CD4-positive, alpha-beta T cell treated with Interleukin-17A for 1 hour (primary cell): ENCODE measurements at regions not wholly inside any gene's neighbourhood (a gene's known extent, or its start where the extent isn't known, plus 50 kb on each side); places are given as distances from the start of the nearest gene placed in this dataset.
"Not testable (repeated sequence)": the region's sequence is repeated elsewhere in the genome, so short reads cannot be mapped to it uniquely, and the experiment has no call there.

Experiments used
- DNase-seq: peaks from one replicate; pipeline ENCODE4 v3.0.0-alpha.2; 2020

GRCh38 chr21:35274923-35275322 is 225.8 kb upstream of the RUNX1 start:
- DNase-seq = no peak

GRCh38 chr21:35274090-35274489 is 225.0 kb upstream of the RUNX1 start:
- DNase-seq = no peak

GRCh38 chr21:35273333-35273732 is 224.2 kb upstream of the RUNX1 start:
- no peak for DNase-seq

- DNase-seq = not testable (repeated sequence)
Measured at GRCh38 chr21:35271344-35272118, 222.4 kb upstream of the RUNX1 start.

- no peak for DNase-seq
Measured at GRCh38 chr21:35268817-35269216, 219.7 kb upstream of the RUNX1 start.

GRCh38 chr21:35268261-35268660 is 219.2 kb upstream of the RUNX1 start:
- no peak for DNase-seq

- DNase-seq = no peak
Measured at GRCh38 chr21:35266546-35266945, 217.4 kb upstream of the RUNX1 start.

- no peak for DNase-seq
Measured at GRCh38 chr21:35265170-35265877, 216.2 kb upstream of the RUNX1 start.

GRCh38 chr21:35259457-35259856 is 210.4 kb upstream of the RUNX1 start:
- DNase-seq = no peak

- DNase-seq = no peak
Measured at GRCh38 chr21:35258521-35258920, 209.4 kb upstream of the RUNX1 start.

- no peak for DNase-seq
Measured at GRCh38 chr21:35257413-35257812, 208.3 kb upstream of the RUNX1 start.

- no peak for DNase-seq
Measured at GRCh38 chr21:35256468-35256988, 207.4 kb upstream of the RUNX1 start.

GRCh38 chr21:35254765-35255138 is 205.7 kb upstream of the RUNX1 start:
- no peak for DNase-seq

GRCh38 chr21:35254006-35254764 is 205.1 kb upstream of the RUNX1 start:
- DNase-seq = no peak

GRCh38 chr21:35252831-35253230 is 203.7 kb upstream of the RUNX1 start:
- no peak for DNase-seq

- DNase-seq = no peak
Measured at GRCh38 chr21:35249636-35250035, 200.5 kb upstream of the RUNX1 start.

- DNase-seq = no peak
Measured at GRCh38 chr21:35245879-35246278, 196.8 kb upstream of the RUNX1 start.

GRCh38 chr21:35244514-35244913 is 195.4 kb upstream of the RUNX1 start:
- no peak for DNase-seq

GRCh38 chr21:35243171-35243570 is 194.1 kb upstream of the RUNX1 start:
- no peak for DNase-seq

GRCh38 chr21:35239811-35240219 is 190.7 kb upstream of the RUNX1 start:
- no peak for DNase-seq

- no peak for DNase-seq
Measured at GRCh38 chr21:35238119-35238518, 189.0 kb upstream of the RUNX1 start.

GRCh38 chr21:35237287-35237686 is 188.2 kb upstream of the RUNX1 start:
- no peak for DNase-seq

- no peak for DNase-seq
Measured at GRCh38 chr21:35236090-35236489, 187.0 kb upstream of the RUNX1 start.

- DNase-seq = no peak
Measured at GRCh38 chr21:35234725-35235124, 185.6 kb upstream of the RUNX1 start.
